ENCODE measurements at regions not wholly inside any gene's neighbourhood (a gene's known extent, or its start where the extent isn't known, plus 50 kb on each side); places are given as distances from the start of the nearest gene placed in this dataset.

DNA sequence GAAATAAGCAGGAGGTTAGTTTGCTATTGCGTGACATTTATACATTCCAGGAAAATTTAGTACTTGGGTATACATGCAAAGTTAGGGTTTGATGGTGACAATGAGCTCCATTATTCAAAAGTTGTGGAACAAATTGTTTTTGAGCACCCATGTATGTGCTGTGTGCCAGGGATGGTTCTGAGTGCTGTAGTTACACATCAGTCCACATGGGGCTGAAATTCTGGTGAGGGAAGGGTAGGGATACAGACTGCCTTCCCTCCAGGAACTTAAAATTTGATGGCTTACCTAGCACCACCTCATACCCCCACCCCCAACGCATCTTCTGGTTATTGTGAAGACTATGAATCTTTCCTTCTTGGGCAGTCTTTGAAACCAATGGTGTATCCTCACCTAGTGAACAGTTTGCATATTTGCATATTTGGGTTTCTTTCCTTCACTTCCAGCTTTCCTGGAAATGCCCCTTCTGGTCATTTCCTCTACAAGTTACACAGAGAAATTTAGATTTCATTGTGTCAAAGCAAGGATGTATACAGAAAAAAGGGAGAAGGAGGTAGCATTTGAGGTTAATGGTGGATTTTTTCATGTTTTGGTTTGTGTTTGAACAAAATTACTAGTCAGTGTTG, 222.0 kb upstream of the IL12A start:
- no peak overlapping the region for H3K27ac ChIP-seq (ENCODE audit: low read length)
- H3K4me3 ChIP-seq (ENCODE audit: low read length): no peak overlapping the region
- no peak for DNase-seq
- H3K79me2 ChIP-seq (ENCODE audit: low read length): no peaks in the 10 kb centered on the region
- H3K36me3 ChIP-seq (ENCODE audit: insufficient read depth, low read length): no peaks in the 10 kb centered on the region
- H3K9me3 ChIP-seq (ENCODE audit: low read length): no peaks in the 10 kb centered on the region
- H3K4me2 ChIP-seq (ENCODE audit: low read depth, low read length, poor library complexity, severe bottlenecking): no peak overlapping the region
- H4K20me1 ChIP-seq (ENCODE audit: insufficient read depth, low read depth, low read length): no peaks in the 10 kb centered on the region
- H3K4me1 ChIP-seq (ENCODE audit: low read length): peaks cover 4% of the 10 kb centered on the region
- H3K9me2 ChIP-seq (replicated peaks; ENCODE audit: insufficient read depth, low read length): no peaks in the 10 kb centered on the region
- H3K27me3 ChIP-seq (ENCODE audit: low read length): no peaks in the 10 kb centered on the region
- H3K9ac ChIP-seq (ENCODE audit: low read length): no peak overlapping the region
- no peak overlapping the region for H2AFZ ChIP-seq (ENCODE audit: low read length)

DNA sequence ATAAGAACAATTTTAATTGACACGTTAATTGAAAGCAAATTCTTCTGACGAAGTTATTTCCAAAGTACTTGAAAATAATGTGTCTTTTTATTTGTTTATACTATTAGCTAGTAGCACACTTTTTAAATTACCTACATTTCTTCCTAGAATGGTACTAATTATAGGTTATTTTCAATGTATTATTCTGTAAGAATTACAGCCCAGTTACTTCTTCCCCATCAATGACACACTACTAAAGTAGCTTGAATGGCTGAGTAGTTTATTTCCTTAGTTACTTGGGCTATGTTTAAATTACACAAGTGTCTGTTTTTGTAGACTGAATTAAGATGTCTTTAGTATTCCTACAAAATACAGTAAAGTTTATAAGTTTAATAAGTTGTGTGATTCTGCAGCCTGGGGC, 217.6 kb upstream of the IL12A start:
- Histone ChIP-seq H3K9me3 (ENCODE audit: low read length) (no peaks in the 10 kb centered on the region), H3K27me3 (ENCODE audit: low read length) (no peaks in the 10 kb centered on the region), H3K4me2 (ENCODE audit: low read depth, low read length, poor library complexity, severe bottlenecking) (no peak overlapping the region), H3K4me1 (ENCODE audit: low read length) (no peaks in the 10 kb centered on the region), H3K4me3 (ENCODE audit: low read length) (no peak overlapping the region), H3K79me2 (ENCODE audit: low read length) (no peaks in the 10 kb centered on the region), H3K9ac (ENCODE audit: low read length) (no peak overlapping the region), H3K27ac (ENCODE audit: low read length) (no peak overlapping the region), H2AFZ (ENCODE audit: low read length) (no peak overlapping the region), H3K36me3 (ENCODE audit: insufficient read depth, low read length) (no peaks in the 10 kb centered on the region), H3K9me2 (replicated peaks; ENCODE audit: insufficient read depth, low read length) (no peaks in the 10 kb centered on the region), H4K20me1 (ENCODE audit: insufficient read depth, low read depth, low read length) (no peaks in the 10 kb centered on the region)
- DNase-seq: no peak

- no peak for DNase-seq
- Histone ChIP-seq H3K4me3 (ENCODE audit: low read length) (no peak overlapping the region), H3K9me2 (replicated peaks; ENCODE audit: insufficient read depth, low read length) (no peaks in the 10 kb centered on the region), H3K9me3 (ENCODE audit: low read length) (no peaks in the 10 kb centered on the region), H3K79me2 (ENCODE audit: low read length) (no peaks in the 10 kb centered on the region), H4K20me1 (ENCODE audit: insufficient read depth, low read depth, low read length) (no peaks in the 10 kb centered on the region), H2AFZ (ENCODE audit: low read length) (no peak overlapping the region), H3K4me1 (ENCODE audit: low read length) (no peaks in the 10 kb centered on the region), H3K36me3 (ENCODE audit: insufficient read depth, low read length) (no peaks in the 10 kb centered on the region), H3K27me3 (ENCODE audit: low read length) (no peaks in the 10 kb centered on the region), H3K27ac (ENCODE audit: low read length) (no peak overlapping the region), H3K9ac (ENCODE audit: low read length) (no peak overlapping the region), H3K4me2 (ENCODE audit: low read depth, low read length, poor library complexity, severe bottlenecking) (no peak overlapping the region)
Observed at GRCh38 chr3:159771865-159772611, 216.6 kb upstream of the IL12A start.

DNA sequence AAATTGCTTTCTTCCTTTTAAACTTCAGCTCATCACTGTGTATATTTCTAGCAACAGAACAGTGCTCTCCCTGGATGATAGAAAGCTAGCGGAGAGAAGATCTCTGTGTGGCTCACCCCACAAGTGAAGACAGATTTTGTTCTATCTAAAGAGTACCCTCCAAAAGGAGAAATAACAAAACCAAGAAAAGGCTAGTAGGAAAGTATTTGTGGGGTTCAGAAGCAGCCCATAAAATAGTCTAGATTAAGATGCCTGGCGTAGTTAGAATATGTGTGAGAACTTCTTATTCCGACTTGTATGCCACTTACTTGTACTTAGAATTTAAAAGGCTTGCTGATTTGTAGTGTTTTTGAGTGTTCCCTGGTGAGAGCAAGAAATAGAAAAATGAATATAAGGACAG, 214.9 kb upstream of the IL12A start:
- no peaks in the 10 kb centered on the region for H4K20me1 ChIP-seq (ENCODE audit: insufficient read depth, low read depth, low read length)
- no peaks in the 10 kb centered on the region for H3K27me3 ChIP-seq (ENCODE audit: low read length)
- H3K4me1 ChIP-seq (ENCODE audit: low read length): no peaks in the 10 kb centered on the region
- no peak overlapping the region for H3K27ac ChIP-seq (ENCODE audit: low read length)
- no peak overlapping the region for H3K4me3 ChIP-seq (ENCODE audit: low read length)
- no peak overlapping the region for H3K4me2 ChIP-seq (ENCODE audit: low read depth, low read length, poor library complexity, severe bottlenecking)
- H3K9me2 ChIP-seq (replicated peaks; ENCODE audit: insufficient read depth, low read length): no peaks in the 10 kb centered on the region
- H3K9ac ChIP-seq (ENCODE audit: low read length): no peak overlapping the region
- H3K9me3 ChIP-seq (ENCODE audit: low read length): no peaks in the 10 kb centered on the region
- H3K36me3 ChIP-seq (ENCODE audit: insufficient read depth, low read length): no peaks in the 10 kb centered on the region
- no peaks in the 10 kb centered on the region for H3K79me2 ChIP-seq (ENCODE audit: low read length)
- no peak overlapping the region for H2AFZ ChIP-seq (ENCODE audit: low read length)
- no peak for DNase-seq

GRCh38 chr3:159775372-159775961, 213.2 kb upstream of the IL12A start:
- no peaks in the 10 kb centered on the region for H3K79me2 ChIP-seq (ENCODE audit: low read length)
- H3K4me2 ChIP-seq (ENCODE audit: low read depth, low read length, poor library complexity, severe bottlenecking): no peak overlapping the region
- no peaks in the 10 kb centered on the region for H3K4me1 ChIP-seq (ENCODE audit: low read length)

GRCh38 chr3:159776779-159777178, 211.9 kb upstream of the IL12A start:
- no peak overlapping the region for H3K4me3 ChIP-seq (ENCODE audit: low read length)
- H3K4me2 ChIP-seq (ENCODE audit: low read depth, low read length, poor library complexity, severe bottlenecking): no peak overlapping the region
- H3K9me2 ChIP-seq (replicated peaks; ENCODE audit: insufficient read depth, low read length): no peaks in the 10 kb centered on the region
- H3K9me3 ChIP-seq (ENCODE audit: low read length): no peaks in the 10 kb centered on the region
- H4K20me1 ChIP-seq (ENCODE audit: insufficient read depth, low read depth, low read length): no peaks in the 10 kb centered on the region
- H3K4me1 ChIP-seq (ENCODE audit: low read length): no peaks in the 10 kb centered on the region
- DNase-seq: no peak
- H2AFZ ChIP-seq (ENCODE audit: low read length): no peak overlapping the region
- H3K27ac ChIP-seq (ENCODE audit: low read length): no peak overlapping the region
- no peaks in the 10 kb centered on the region for H3K79me2 ChIP-seq (ENCODE audit: low read length)
- no peaks in the 10 kb centered on the region for H3K36me3 ChIP-seq (ENCODE audit: insufficient read depth, low read length)
- H3K27me3 ChIP-seq (ENCODE audit: low read length): no peaks in the 10 kb centered on the region
- no peak overlapping the region for H3K9ac ChIP-seq (ENCODE audit: low read length)

More at GRCh38 chr3:159775372-159775961, 213.2 kb upstream of the IL12A start:
- H3K9me3 ChIP-seq (ENCODE audit: low read length): no peaks in the 10 kb centered on the region
- no peak overlapping the region for H3K27ac ChIP-seq (ENCODE audit: low read length)
- no peak overlapping the region for H2AFZ ChIP-seq (ENCODE audit: low read length)
- DNase-seq: no peak
- H3K4me3 ChIP-seq (ENCODE audit: low read length): no peak overlapping the region
- no peaks in the 10 kb centered on the region for H3K27me3 ChIP-seq (ENCODE audit: low read length)
- H3K9me2 ChIP-seq (replicated peaks; ENCODE audit: insufficient read depth, low read length): no peaks in the 10 kb centered on the region
- no peak overlapping the region for H3K9ac ChIP-seq (ENCODE audit: low read length)
- no peaks in the 10 kb centered on the region for H3K36me3 ChIP-seq (ENCODE audit: insufficient read depth, low read length)
- no peaks in the 10 kb centered on the region for H4K20me1 ChIP-seq (ENCODE audit: insufficient read depth, low read depth, low read length)

DNA sequence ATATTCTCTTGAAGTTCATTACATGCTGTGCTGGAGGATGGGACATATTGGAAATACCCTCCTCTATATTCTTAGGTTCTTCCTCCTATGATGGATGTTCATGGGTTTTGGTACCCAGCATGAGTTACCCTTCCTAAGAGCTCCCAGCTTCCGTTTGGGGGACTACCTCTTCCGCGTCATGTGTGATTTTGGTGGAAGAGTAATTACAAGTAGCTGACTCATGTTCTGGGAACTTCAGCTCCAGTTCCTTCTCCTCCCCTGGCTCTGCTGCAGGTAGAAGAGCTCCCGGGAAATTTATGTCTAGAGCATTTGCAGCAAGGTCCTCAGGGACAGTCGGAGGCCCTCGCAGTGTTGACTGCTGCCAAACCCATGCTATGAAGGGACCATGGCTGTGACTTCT, 208.8 kb upstream of the IL12A start:
- no peaks in the 10 kb centered on the region for H3K4me1 ChIP-seq (ENCODE audit: low read length)
- no peak overlapping the region for H3K4me2 ChIP-seq (ENCODE audit: low read depth, low read length, poor library complexity, severe bottlenecking)
- no peaks in the 10 kb centered on the region for H4K20me1 ChIP-seq (ENCODE audit: insufficient read depth, low read depth, low read length)
- no peaks in the 10 kb centered on the region for H3K36me3 ChIP-seq (ENCODE audit: insufficient read depth, low read length)
- no peaks in the 10 kb centered on the region for H3K9me2 ChIP-seq (replicated peaks; ENCODE audit: insufficient read depth, low read length)
- H2AFZ ChIP-seq (ENCODE audit: low read length): no peak overlapping the region
- H3K4me3 ChIP-seq (ENCODE audit: low read length): no peak overlapping the region
- H3K9ac ChIP-seq (ENCODE audit: low read length): no peak overlapping the region
- H3K27me3 ChIP-seq (ENCODE audit: low read length): no peaks in the 10 kb centered on the region
- no peak overlapping the region for H3K27ac ChIP-seq (ENCODE audit: low read length)
- no peaks in the 10 kb centered on the region for H3K9me3 ChIP-seq (ENCODE audit: low read length)
- no peaks in the 10 kb centered on the region for H3K79me2 ChIP-seq (ENCODE audit: low read length)
- DNase-seq: no peak

- no peaks in the 10 kb centered on the region for H3K36me3 ChIP-seq (ENCODE audit: insufficient read depth, low read length)
- H3K4me2 ChIP-seq (ENCODE audit: low read depth, low read length, poor library complexity, severe bottlenecking): no peak overlapping the region
- no peaks in the 10 kb centered on the region for H3K4me1 ChIP-seq (ENCODE audit: low read length)
- no peaks in the 10 kb centered on the region for H4K20me1 ChIP-seq (ENCODE audit: insufficient read depth, low read depth, low read length)
- H3K4me3 ChIP-seq (ENCODE audit: low read length): no peak overlapping the region
- no peaks in the 10 kb centered on the region for H3K27me3 ChIP-seq (ENCODE audit: low read length)
- DNase-seq: no peak
- no peak overlapping the region for H2AFZ ChIP-seq (ENCODE audit: low read length)
- no peak overlapping the region for H3K9ac ChIP-seq (ENCODE audit: low read length)
- no peaks in the 10 kb centered on the region for H3K9me3 ChIP-seq (ENCODE audit: low read length)
- no peaks in the 10 kb centered on the region for H3K9me2 ChIP-seq (replicated peaks; ENCODE audit: insufficient read depth, low read length)
- no peaks in the 10 kb centered on the region for H3K79me2 ChIP-seq (ENCODE audit: low read length)
- H3K27ac ChIP-seq (ENCODE audit: low read length): no peak overlapping the region
Observed at GRCh38 chr3:159781867-159782266, 206.8 kb upstream of the IL12A start.
